ENCODE measurements at regions not wholly inside any gene's neighbourhood (a gene's known extent, or its start where the extent isn't known, plus 50 kb on each side); places are given as distances from the start of the nearest gene placed in this dataset.

DNA sequence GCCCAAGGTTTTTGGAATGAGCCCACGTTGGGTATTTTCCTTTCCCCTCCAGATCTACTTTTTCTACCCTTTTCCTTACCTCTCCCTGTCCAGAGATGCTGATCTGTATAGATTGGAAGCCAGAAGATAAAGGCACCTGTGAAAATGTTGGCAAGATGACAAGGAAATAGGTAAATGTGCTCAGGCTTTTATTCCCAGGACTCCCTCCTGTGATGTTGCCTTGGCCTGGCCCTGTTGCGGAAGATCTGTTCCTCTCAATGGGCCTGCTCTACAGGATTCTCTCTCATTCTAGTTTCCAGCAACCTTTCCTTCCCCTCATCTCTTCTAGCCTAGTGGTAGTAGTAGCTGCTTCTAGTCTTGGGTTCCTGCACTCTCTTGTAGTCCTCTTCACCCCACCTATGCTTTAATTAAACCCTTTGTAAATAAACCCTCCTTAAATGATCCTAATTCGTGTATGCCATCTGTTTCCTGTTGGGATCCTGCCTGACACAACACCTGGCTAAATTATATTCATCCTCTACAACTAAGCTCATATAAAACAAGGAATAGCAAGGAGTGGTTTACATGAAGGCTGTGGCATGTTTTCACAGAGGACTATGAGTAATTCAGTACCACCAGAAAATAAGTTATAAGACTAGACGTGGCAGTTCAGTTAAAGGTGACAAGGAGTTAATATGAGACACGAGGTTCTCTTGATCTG lies 95.7 kb upstream of the MAOA start:
- H3K4me1 Mint-ChIP-seq (ENCODE audit: unreplicated experiment), result no peaks in the 10 kb centered on the region
- H3K36me3 Mint-ChIP-seq (ENCODE audit: low read depth, unreplicated experiment), result no peaks in the 10 kb centered on the region
- peaks cover 2% of the 10 kb centered on the region for H3K27me3 Mint-ChIP-seq (ENCODE audit: unreplicated experiment)
- no peak for TF ChIP-seq CTCF (IDR thresholded peaks at IDR 0.05; ENCODE audit: unreplicated experiment)
- H3K9me3 Mint-ChIP-seq (ENCODE audit: unreplicated experiment), result no peaks in the 10 kb centered on the region
- DNase-seq (ENCODE audit: low spot score), result no peak
- no peak overlapping the region for H3K4me3 Mint-ChIP-seq (ENCODE audit: unreplicated experiment)
- no peak overlapping the region for H3K27ac Mint-ChIP-seq (ENCODE audit: unreplicated experiment)

- Mint-ChIP-seq H3K9me3 (ENCODE audit: unreplicated experiment) (no peaks in the 10 kb centered on the region), H3K27ac (ENCODE audit: unreplicated experiment) (peak overlapping the region; percentile 52), H3K4me1 (ENCODE audit: unreplicated experiment) (peaks cover 2% of the 10 kb centered on the region), H3K27me3 (ENCODE audit: unreplicated experiment) (peaks cover 2% of the 10 kb centered on the region), H3K4me3 (ENCODE audit: unreplicated experiment) (no peak overlapping the region), H3K36me3 (ENCODE audit: low read depth, unreplicated experiment) (no peaks in the 10 kb centered on the region)
- DNase-seq (ENCODE audit: low spot score), result no peak
- no peak for TF ChIP-seq CTCF (IDR thresholded peaks at IDR 0.05; ENCODE audit: unreplicated experiment)
Observed at GRCh38 chrX:43562372-43562771, 93.7 kb upstream of the MAOA start.

GRCh38 chrX:43564953-43565352 lies 91.1 kb upstream of the MAOA start:
- Mint-ChIP-seq H3K4me3 (ENCODE audit: unreplicated experiment) (no peak overlapping the region), H3K4me1 (ENCODE audit: unreplicated experiment) (peaks cover 2% of the 10 kb centered on the region), H3K27ac (ENCODE audit: unreplicated experiment) (no peak overlapping the region)

DNA sequence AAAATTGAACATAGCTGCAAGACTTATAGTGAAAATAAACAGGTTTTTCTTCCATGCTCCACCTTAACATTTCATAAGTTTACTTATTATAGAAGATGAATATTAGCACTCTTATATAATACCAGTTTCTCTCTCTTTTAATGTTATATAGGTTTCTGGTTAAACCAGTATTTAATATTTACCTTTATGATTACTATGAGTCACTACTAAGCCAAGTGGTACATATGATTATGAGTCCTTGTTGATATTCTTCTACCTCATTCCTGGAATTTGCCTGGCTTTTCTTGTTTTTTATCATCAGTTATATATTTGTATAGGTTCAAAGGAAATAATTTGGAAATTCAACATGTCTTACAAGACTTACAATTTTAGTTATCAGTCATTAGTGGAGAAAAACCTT lies 89.9 kb upstream of the MAOA start:
- Mint-ChIP-seq H3K4me3 (ENCODE audit: unreplicated experiment) (no peak overlapping the region), H3K9me3 (ENCODE audit: unreplicated experiment) (no peaks in the 10 kb centered on the region), H3K27me3 (ENCODE audit: unreplicated experiment) (no peaks in the 10 kb centered on the region), H3K27ac (ENCODE audit: unreplicated experiment) (no peak overlapping the region), H3K4me1 (ENCODE audit: unreplicated experiment) (peaks cover 2% of the 10 kb centered on the region), H3K36me3 (ENCODE audit: low read depth, unreplicated experiment) (no peaks in the 10 kb centered on the region)
- DNase-seq (ENCODE audit: low spot score), result no peak
- TF ChIP-seq CTCF (IDR thresholded peaks at IDR 0.05; ENCODE audit: unreplicated experiment), result no peak

More at GRCh38 chrX:43564953-43565352, 91.1 kb upstream of the MAOA start:
- H3K27me3 Mint-ChIP-seq (ENCODE audit: unreplicated experiment), result peaks cover 2% of the 10 kb centered on the region
- no peak for DNase-seq (ENCODE audit: low spot score)
- H3K36me3 Mint-ChIP-seq (ENCODE audit: low read depth, unreplicated experiment), result no peaks in the 10 kb centered on the region
- no peaks in the 10 kb centered on the region for H3K9me3 Mint-ChIP-seq (ENCODE audit: unreplicated experiment)
- no peak for TF ChIP-seq CTCF (IDR thresholded peaks at IDR 0.05; ENCODE audit: unreplicated experiment)

- no peak for TF ChIP-seq CTCF (IDR thresholded peaks at IDR 0.05; ENCODE audit: unreplicated experiment)
- Mint-ChIP-seq H3K27ac (ENCODE audit: unreplicated experiment) (no peak overlapping the region), H3K9me3 (ENCODE audit: unreplicated experiment) (no peaks in the 10 kb centered on the region), H3K36me3 (ENCODE audit: low read depth, unreplicated experiment) (no peaks in the 10 kb centered on the region), H3K27me3 (ENCODE audit: unreplicated experiment) (no peaks in the 10 kb centered on the region), H3K4me3 (ENCODE audit: unreplicated experiment) (no peak overlapping the region), H3K4me1 (ENCODE audit: unreplicated experiment) (peaks cover 3% of the 10 kb centered on the region)
- DNase-seq (ENCODE audit: low spot score), result no peak
Observed at GRCh38 chrX:43573441-43574015, 82.6 kb upstream of the MAOA start.

All from endothelial cell (in vitro differentiated cells).